Calu3 (cell line): ENCODE measurements at regions not wholly inside any gene's neighbourhood (a gene's known extent, or its start where the extent isn't known, plus 50 kb on each side); places are given as distances from the start of the nearest gene placed in this dataset.

Source experiments
- BruUV-seq: library from RNA; stranded (reverse); fragments of 400-500 nt; replicated peaks from 2 replicates; lab custom pipeline; 2021; lab: Mats Ljungman, UMichigan
- CTCF ChIA-PET: fragments of 300-600 bp; sonication (Branson Sonifier 250); formaldehyde crosslinking; loops from one replicate; lab custom pipeline; 2022; ENCODE audit warnings: antibody characterized with exemption; lab: Charles Lee
- DNase-seq: peaks from one replicate; pipeline ENCODE4 v3.0.0; 2022
- H3K27ac Mint-ChIP-seq: one replicate; pipeline ENCODE4 v1.8.0; 2022; ENCODE audit warnings: mixed read lengths; ENCODE audit not compliant: unreplicated experiment
- H3K27me3 Mint-ChIP-seq: one replicate; pipeline ENCODE4 v1.8.0; 2022; ENCODE audit warnings: mixed read lengths; ENCODE audit not compliant: unreplicated experiment
- H3K36me3 Mint-ChIP-seq: one replicate; pipeline ENCODE4 v1.8.0; 2022; ENCODE audit warnings: mild to moderate bottlenecking, moderate library complexity, mixed read lengths; ENCODE audit not compliant: insufficient read depth, unreplicated experiment
- H3K4me1 Mint-ChIP-seq: one replicate; pipeline ENCODE4 v1.8.0; 2022; ENCODE audit warnings: mild to moderate bottlenecking, low read depth, mixed read lengths; ENCODE audit not compliant: unreplicated experiment
- H3K4me3 Mint-ChIP-seq: one replicate; pipeline ENCODE4 v1.8.0; 2022; ENCODE audit warnings: mild to moderate bottlenecking, low read depth, moderate library complexity, mixed read lengths; ENCODE audit not compliant: unreplicated experiment
- H3K9me3 Mint-ChIP-seq: one replicate; pipeline ENCODE4 v1.8.0; 2022; ENCODE audit warnings: low read depth, mixed read lengths; ENCODE audit not compliant: unreplicated experiment
- CTCF ChIP-seq: fragments of 200-600 bp; IDR thresholded peaks from one replicate; pipeline ENCODE4 v1.8.0; 2022; ENCODE audit warnings: antibody characterized with exemption; ENCODE audit not compliant: unreplicated experiment
- intact Hi-C: fragments of 100-400 bp; cut with micrococcal nuclease; formaldehyde crosslinking; loops from one replicate; pipeline ENCODE4 v1.10.0; 2022; ENCODE audit not compliant: unreplicated experiment

- no TSS peak for BruUV-seq
- Mint-ChIP-seq H3K27me3 (no peaks in the 10 kb centered on the region), H3K9me3 (peaks cover 3% of the 10 kb centered on the region), H3K4me1 (peaks cover 34% of the 10 kb centered on the region), H3K4me3 (no peak overlapping the region), H3K27ac (no peak overlapping the region), H3K36me3 (no peaks in the 10 kb centered on the region)
- TF ChIP-seq CTCF: no peak
- DNase-seq: no peak
- intact Hi-C loops: no loop called here
- CTCF ChIA-PET: no interaction called here
Observed at GRCh38 chr10:121308020-121308419, 290.2 kb downstream of the FGFR2 start.

GRCh38 chr10:121309164-121309563 lies 289.1 kb downstream of the FGFR2 start:
- no peaks in the 10 kb centered on the region for H3K36me3 Mint-ChIP-seq
- no peak for TF ChIP-seq CTCF
- DNase-seq: no peak
- H3K27ac Mint-ChIP-seq: no peak overlapping the region
- CTCF ChIA-PET: no interaction called here
- H3K27me3 Mint-ChIP-seq: no peaks in the 10 kb centered on the region
- intact Hi-C loops: no loop called here
- H3K4me3 Mint-ChIP-seq: no peak overlapping the region
- peaks cover 31% of the 10 kb centered on the region for H3K4me1 Mint-ChIP-seq
- peaks cover 3% of the 10 kb centered on the region for H3K9me3 Mint-ChIP-seq
- no TSS peak for BruUV-seq

GRCh38 chr10:121310151-121310711 lies 288.0 kb downstream of the FGFR2 start:
- Mint-ChIP-seq H3K9me3 (peaks cover 3% of the 10 kb centered on the region), H3K4me3 (no peak overlapping the region), H3K4me1 (peaks cover 31% of the 10 kb centered on the region), H3K27me3 (no peaks in the 10 kb centered on the region), H3K27ac (no peak overlapping the region), H3K36me3 (no peaks in the 10 kb centered on the region)
- no peak for TF ChIP-seq CTCF
- CTCF ChIA-PET: no interaction called here
- no peak for DNase-seq
- BruUV-seq: no TSS peak
- intact Hi-C loops: no loop called here

- Mint-ChIP-seq H3K27ac (no peak overlapping the region), H3K36me3 (no peaks in the 10 kb centered on the region), H3K4me3 (no peak overlapping the region), H3K4me1 (peaks cover 31% of the 10 kb centered on the region), H3K27me3 (no peaks in the 10 kb centered on the region), H3K9me3 (peaks cover 3% of the 10 kb centered on the region)
- BruUV-seq: no TSS peak
- no peak for TF ChIP-seq CTCF
- no peak for DNase-seq
- CTCF ChIA-PET: no interaction called here
- intact Hi-C loops: no loop called here
Observed at GRCh38 chr10:121311812-121312443, 286.3 kb downstream of the FGFR2 start.
